IMR-90 (cell line): ENCODE measurements at regions not wholly inside any gene's neighbourhood (a gene's known extent, or its start where the extent isn't known, plus 50 kb on each side); places are given as distances from the start of the nearest gene placed in this dataset.

Experiments
- ATAC-seq: fragments of 200-7000 bp; cut with Tn5 transposase; 2 replicates; pipeline ENCODE4 v1.9.1; 2020; ENCODE audit warnings: low read depth, mild to moderate bottlenecking, moderate library complexity
- BruUV-seq: library from RNA; stranded (reverse); fragments of 400-500 nt; replicated peaks from 2 replicates; lab custom pipeline; 2021; lab: Mats Ljungman, UMichigan
- CTCF ChIA-PET: fragments of 300-600 bp; formaldehyde crosslinking; extraction: SDS; loops from one replicate; lab custom pipeline; 2021; ENCODE audit warnings: antibody characterized with exemption; lab: Yijun Ruan, JAX
- POLR2A ChIA-PET: fragments of 300-600 bp; sonication (Branson Sonifier 250); formaldehyde crosslinking; loops from one replicate; lab custom pipeline; 2022; ENCODE audit warnings: antibody characterized with exemption; ENCODE audit not compliant: unreplicated experiment; lab: Charles Lee
- DNase-seq: peaks from one replicate; pipeline ENCODE4 v3.0.0; 2013
- H2AFZ ChIP-seq: replicated peaks from 2 replicates; pipeline ENCODE3; 2013; ENCODE audit warnings: low read length, mild to moderate bottlenecking; ENCODE audit not compliant: poor library complexity
- H2AK5ac ChIP-seq: 2 replicates; pipeline ENCODE4 v1.6.1; 2013; ENCODE audit warnings: low read depth, low read length, inconsistent platforms
- H2AK9ac ChIP-seq: replicated peaks from 2 replicates; pipeline ENCODE3; 2013; ENCODE audit warnings: mild to moderate bottlenecking, low read depth, low read length, moderate library complexity; ENCODE audit not compliant: poor library complexity
- H2BK120ac ChIP-seq: 2 replicates; pipeline ENCODE4 v1.6.1; 2013; ENCODE audit warnings: low read depth, low read length, inconsistent platforms
- H2BK15ac ChIP-seq: 3 replicates; pipeline ENCODE4 v1.6.1; 2013; ENCODE audit warnings: low read depth, low read length, inconsistent platforms
- H2BK20ac ChIP-seq: 2 replicates; pipeline ENCODE4 v1.6.1; 2013; ENCODE audit warnings: low read depth, mild to moderate bottlenecking, inconsistent platforms, low read length, moderate library complexity
- H2BK5ac ChIP-seq: 2 replicates; pipeline ENCODE4 v1.6.1; 2013; ENCODE audit warnings: mild to moderate bottlenecking, low read depth, low read length, inconsistent platforms; ENCODE audit not compliant: poor library complexity, severe bottlenecking
- H3K14ac ChIP-seq: replicated peaks from 2 replicates; pipeline ENCODE4 v1.6.1; 2013; ENCODE audit warnings: low read depth, low read length, inconsistent platforms
- H3K18ac ChIP-seq: 2 replicates; pipeline ENCODE4 v1.6.1; 2013; ENCODE audit warnings: low read depth, low read length, control low read depth
- H3K23ac ChIP-seq: 2 replicates; pipeline ENCODE4 v1.6.1; 2013; ENCODE audit warnings: low read depth, low read length, inconsistent platforms
- H3K27ac ChIP-seq: 2 replicates; pipeline ENCODE4 v1.5.1; 2013; ENCODE audit warnings: mild to moderate bottlenecking, control low read depth, low read length; ENCODE audit not compliant: insufficient read depth
- H3K27me3 ChIP-seq: 2 replicates; pipeline ENCODE4 v1.6.1; 2013; ENCODE audit warnings: low read length; ENCODE audit not compliant: control insufficient read depth, insufficient read depth
- H3K36me3 ChIP-seq: 2 replicates; pipeline ENCODE4 v1.6.1; 2013; ENCODE audit warnings: low read length, mixed read lengths; ENCODE audit not compliant: control insufficient read depth, insufficient read depth
- H3K4ac ChIP-seq: 2 replicates; pipeline ENCODE4 v1.6.1; 2013; ENCODE audit warnings: low read depth, low read length, inconsistent platforms
- H3K4me1 ChIP-seq: 2 replicates; pipeline ENCODE4 v1.6.1; 2013; ENCODE audit warnings: low read length, mixed read lengths; ENCODE audit not compliant: control insufficient read depth, insufficient read depth
- H3K4me2 ChIP-seq: 2 replicates; pipeline ENCODE4 v1.6.1; 2013; ENCODE audit warnings: low read depth, mild to moderate bottlenecking, control low read depth, low read length, moderate library complexity
- H3K4me3 ChIP-seq: 2 replicates; pipeline ENCODE4 v1.5.1; 2013; ENCODE audit warnings: low read depth, mild to moderate bottlenecking, control low read depth, low read length, moderate library complexity; ENCODE audit not compliant: insufficient read depth
- H3K56ac ChIP-seq: 2 replicates; pipeline ENCODE4 v1.6.1; 2013; ENCODE audit warnings: low read length, inconsistent platforms; ENCODE audit not compliant: insufficient read depth; ENCODE audit errors: extremely low read depth
- H3K79me1 ChIP-seq, 2 experiments: 2 replicates each; pipeline ENCODE4 v1.6.1; 2013; ENCODE audit warnings: low read length in 2 of 2, inconsistent platforms in 1 of 2, low read depth in 1 of 2
- H3K9ac ChIP-seq: 2 replicates; pipeline ENCODE4 v1.6.1; 2013; ENCODE audit warnings: low read depth, low read length, control low read depth
- H3K9me1 ChIP-seq: 2 replicates; pipeline ENCODE4 v1.6.1; 2013; ENCODE audit warnings: low read length, inconsistent platforms; ENCODE audit not compliant: insufficient read depth
- H3K9me3 ChIP-seq: 2 replicates; pipeline ENCODE4 v1.6.1; 2013; ENCODE audit warnings: low read length; ENCODE audit not compliant: control insufficient read depth, insufficient read depth
- H4K20me1 ChIP-seq: 2 replicates; pipeline ENCODE4 v1.6.1; 2013; ENCODE audit warnings: low read length, inconsistent platforms; ENCODE audit not compliant: insufficient read depth
- H4K5ac ChIP-seq: 2 replicates; pipeline ENCODE4 v1.6.1; 2013; ENCODE audit warnings: mild to moderate bottlenecking, low read depth, low read length, control low read depth
- H4K8ac ChIP-seq, 2 experiments: 2 replicates each; pipeline ENCODE4 v1.6.1; 2013; ENCODE audit warnings: low read depth in 2 of 2, low read length in 2 of 2, control low read depth in 1 of 2, inconsistent platforms in 1 of 2
- H4K91ac ChIP-seq: 2 replicates; pipeline ENCODE4 v1.6.1; 2013; ENCODE audit warnings: low read depth, low read length, inconsistent platforms; ENCODE audit not compliant: insufficient read depth
- BHLHE40 ChIP-seq: fragments of 150-350 bp; IDR thresholded peaks from 2 replicates; pipeline ENCODE4 v1.6.1; 2016; ENCODE audit warnings: mild to moderate bottlenecking, low read depth, low read length
- CEBPB ChIP-seq: IDR thresholded peaks from 2 replicates; pipeline ENCODE4 v1.6.1; 2012; ENCODE audit warnings: low read depth, low read length, improper control_type of control experiment
- CHD1 ChIP-seq: IDR thresholded peaks from 2 replicates; pipeline ENCODE4 v1.6.1; 2012; ENCODE audit warnings: low read depth, low read length, improper control_type of control experiment
- FOS ChIP-seq: fragments of 150-350 bp; IDR thresholded peaks from 2 replicates; pipeline ENCODE4 v1.6.1; 2016; ENCODE audit warnings: low read depth, low read length
- MAFK ChIP-seq: IDR thresholded peaks from 2 replicates; pipeline ENCODE4 v1.6.1; 2012; ENCODE audit warnings: low read depth, low read length, improper control_type of control experiment
- MAZ ChIP-seq: IDR thresholded peaks from 2 replicates; pipeline ENCODE4 v1.6.1; 2012; ENCODE audit warnings: low read depth, mild to moderate bottlenecking, low read length, improper control_type of control experiment, moderate library complexity, borderline replicate concordance
- MXI1 ChIP-seq: IDR thresholded peaks from 2 replicates; pipeline ENCODE4 v1.6.1; 2012; ENCODE audit warnings: low read depth, mild to moderate bottlenecking, low read length, moderate library complexity, borderline replicate concordance
- NFE2L2 ChIP-seq: fragments of 150-350 bp; IDR thresholded peaks from 2 replicates; pipeline ENCODE4 v1.6.1; 2016; ENCODE audit warnings: low read depth, mild to moderate bottlenecking, low read length
- POLR2A ChIP-seq: IDR thresholded peaks from 2 replicates; pipeline ENCODE4 v1.6.1; 2012; ENCODE audit warnings: mild to moderate bottlenecking, low read depth, low read length
- RAD21 ChIP-seq: IDR thresholded peaks from 2 replicates; pipeline ENCODE4 v1.6.1; 2012; ENCODE audit warnings: low read length, improper control_type of control experiment
- RCOR1 ChIP-seq: IDR thresholded peaks from 2 replicates; pipeline ENCODE4 v1.6.1; 2012; ENCODE audit warnings: mild to moderate bottlenecking, low read length, improper control_type of control experiment; ENCODE audit not compliant: insufficient replicate concordance
- RFX5 ChIP-seq: IDR thresholded peaks from 2 replicates; pipeline ENCODE4 v1.8.0; 2012; ENCODE audit warnings: low read depth, mild to moderate bottlenecking, low read length, moderate library complexity
- SMC3 ChIP-seq: fragments of 150-350 bp; IDR thresholded peaks from 2 replicates; pipeline ENCODE4 v1.6.1; 2016; ENCODE audit warnings: low read depth, mild to moderate bottlenecking, antibody characterized with exemption, low read length, moderate library complexity
- whole genome bisulfite sequencing, 2 experiments: methylation state at CpG; one replicate each; pipeline versions ENCODE4 v1.1.5 to v1.1.7; 2013; ENCODE audit warnings: missing lambda C conversion rate in 2 of 2; ENCODE audit not compliant: insufficient read length in 1 of 2; ENCODE audit errors: extremely low coverage in 2 of 2; 5-methylcytosine and 5-hydroxymethylcytosine counted together
- dilution Hi-C: fragments of 300-500 bp; cut with HindIII; formaldehyde crosslinking; loops from one replicate; pipeline ENCODE4 v1.14.3; 2018; ENCODE audit warnings: low sequenced_read_pairs; ENCODE audit not compliant: unreplicated experiment
- in situ Hi-C: fragments of 300-500 bp; cut with MboI; formaldehyde crosslinking; loops from 3 replicates; pipeline ENCODE4 v1.14.3; 2019; ENCODE audit warnings: low sequenced_read_pairs, inconsistent platforms, mixed read lengths
- intact Hi-C: fragments of 100-400 bp; cut with micrococcal nuclease; formaldehyde crosslinking; loops from 2 replicates; pipeline ENCODE4 v1.10.0; 2022
- TF ChIP-seq, protein P1 (sequence below): fragments of 150-350 bp; IDR thresholded peaks from 2 replicates; pipeline ENCODE4 v1.6.1; 2016; ENCODE audit warnings: low read depth, mild to moderate bottlenecking, low read length, moderate library complexity, borderline replicate concordance
- TF ChIP-seq, protein P2 (sequence below): fragments of 150-350 bp; IDR thresholded peaks from 2 replicates; pipeline ENCODE4 v1.6.1; 2017; ENCODE audit warnings: mild to moderate bottlenecking, antibody characterized with exemption, low read length, low read depth
- TF ChIP-seq, protein P3 (sequence below): conservative IDR thresholded peaks from 2 replicates; pipeline ENCODE4 v1.5.1; 2012; ENCODE audit warnings: mild to moderate bottlenecking, low read depth, low read length, improper control_type of control experiment

DNA sequence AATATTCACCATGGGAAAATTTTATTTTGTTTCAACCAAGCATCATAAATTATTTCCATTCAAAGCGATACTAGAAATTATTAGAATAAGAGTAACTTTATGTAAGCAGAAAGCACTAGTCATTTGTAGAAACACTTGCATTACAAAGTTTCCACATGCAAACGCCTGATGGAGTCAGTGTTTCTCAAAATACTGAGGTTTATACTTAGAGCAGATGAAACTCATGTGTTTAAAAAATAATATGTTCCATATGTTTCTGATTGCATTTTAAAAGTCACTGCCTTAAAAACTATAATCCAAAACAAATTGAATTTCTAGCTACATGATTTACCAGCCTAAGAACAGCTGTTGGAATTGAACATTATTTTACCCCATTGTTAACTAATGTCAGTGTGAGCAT, 1246.4 kb downstream of the SLC16A7 start:
- DNase-seq (no peak), ATAC-seq (no peak)
- Histone ChIP-seq H2BK15ac (no peak overlapping the region), H2BK120ac (no peak overlapping the region), H3K56ac (no peak overlapping the region), H4K5ac (no peak overlapping the region), H3K4ac (no peak overlapping the region), H3K4me2 (no peak overlapping the region), H3K27ac (no peak overlapping the region), H3K27me3 (no peaks in the 10 kb centered on the region), H3K18ac (no peak overlapping the region), H3K9me1 (no peaks in the 10 kb centered on the region), H2AK9ac (no peak overlapping the region), H3K9me3 (no peaks in the 10 kb centered on the region), H3K4me3 (no peak overlapping the region), H4K8ac (no peak overlapping the region), H3K23ac (no peak overlapping the region), H4K20me1 (no peaks in the 10 kb centered on the region), H3K4me1 (no peaks in the 10 kb centered on the region), H2BK20ac (no peak overlapping the region), H3K9ac (no peak overlapping the region), H2BK5ac (no peak overlapping the region), H3K36me3 (no peaks in the 10 kb centered on the region), H2AFZ (no peak overlapping the region), H2AK5ac (no peak overlapping the region), H3K14ac (no peak overlapping the region), H4K91ac (no peak overlapping the region), H3K79me1 (no peaks in the 10 kb centered on the region)
- ChIA-PET POLR2A (no interaction called here), CTCF (no interaction called here)
- TF ChIP-seq RAD21 (no peak), RFX5 (no peak), CHD1 (no peak), NFE2L2 (no peak), RCOR1 (no peak), POLR2A (no peak), MAFK (no peak), MXI1 (no peak), BHLHE40 (no peak), FOS (no peak), MAZ (no peak), CEBPB (no peak), SMC3 (no peak)
- TF ChIP-seq, protein P1, sequence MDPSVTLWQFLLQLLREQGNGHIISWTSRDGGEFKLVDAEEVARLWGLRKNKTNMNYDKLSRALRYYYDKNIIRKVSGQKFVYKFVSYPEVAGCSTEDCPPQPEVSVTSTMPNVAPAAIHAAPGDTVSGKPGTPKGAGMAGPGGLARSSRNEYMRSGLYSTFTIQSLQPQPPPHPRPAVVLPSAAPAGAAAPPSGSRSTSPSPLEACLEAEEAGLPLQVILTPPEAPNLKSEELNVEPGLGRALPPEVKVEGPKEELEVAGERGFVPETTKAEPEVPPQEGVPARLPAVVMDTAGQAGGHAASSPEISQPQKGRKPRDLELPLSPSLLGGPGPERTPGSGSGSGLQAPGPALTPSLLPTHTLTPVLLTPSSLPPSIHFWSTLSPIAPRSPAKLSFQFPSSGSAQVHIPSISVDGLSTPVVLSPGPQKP: no peak
- TF ChIP-seq, protein P2, sequence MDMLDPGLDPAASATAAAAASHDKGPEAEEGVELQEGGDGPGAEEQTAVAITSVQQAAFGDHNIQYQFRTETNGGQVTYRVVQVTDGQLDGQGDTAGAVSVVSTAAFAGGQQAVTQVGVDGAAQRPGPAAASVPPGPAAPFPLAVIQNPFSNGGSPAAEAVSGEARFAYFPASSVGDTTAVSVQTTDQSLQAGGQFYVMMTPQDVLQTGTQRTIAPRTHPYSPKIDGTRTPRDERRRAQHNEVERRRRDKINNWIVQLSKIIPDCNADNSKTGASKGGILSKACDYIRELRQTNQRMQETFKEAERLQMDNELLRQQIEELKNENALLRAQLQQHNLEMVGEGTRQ: no peak
- TF ChIP-seq, protein P3, sequence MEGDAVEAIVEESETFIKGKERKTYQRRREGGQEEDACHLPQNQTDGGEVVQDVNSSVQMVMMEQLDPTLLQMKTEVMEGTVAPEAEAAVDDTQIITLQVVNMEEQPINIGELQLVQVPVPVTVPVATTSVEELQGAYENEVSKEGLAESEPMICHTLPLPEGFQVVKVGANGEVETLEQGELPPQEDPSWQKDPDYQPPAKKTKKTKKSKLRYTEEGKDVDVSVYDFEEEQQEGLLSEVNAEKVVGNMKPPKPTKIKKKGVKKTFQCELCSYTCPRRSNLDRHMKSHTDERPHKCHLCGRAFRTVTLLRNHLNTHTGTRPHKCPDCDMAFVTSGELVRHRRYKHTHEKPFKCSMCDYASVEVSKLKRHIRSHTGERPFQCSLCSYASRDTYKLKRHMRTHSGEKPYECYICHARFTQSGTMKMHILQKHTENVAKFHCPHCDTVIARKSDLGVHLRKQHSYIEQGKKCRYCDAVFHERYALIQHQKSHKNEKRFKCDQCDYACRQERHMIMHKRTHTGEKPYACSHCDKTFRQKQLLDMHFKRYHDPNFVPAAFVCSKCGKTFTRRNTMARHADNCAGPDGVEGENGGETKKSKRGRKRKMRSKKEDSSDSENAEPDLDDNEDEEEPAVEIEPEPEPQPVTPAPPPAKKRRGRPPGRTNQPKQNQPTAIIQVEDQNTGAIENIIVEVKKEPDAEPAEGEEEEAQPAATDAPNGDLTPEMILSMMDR: no peak
- BruUV-seq: no TSS peak
- dilution Hi-C loops: no loop called here
- in situ Hi-C loops: no loop called here
- intact Hi-C loops: no loop called here
- no CpG with 5 or more reads among the region's 2 CpGs for WGBS, 2 experiments
